ENCODE measurements at regions not wholly inside any gene's neighbourhood (a gene's known extent, or its start where the extent isn't known, plus 50 kb on each side); places are given as distances from the start of the nearest gene placed in this dataset.
"Not testable (repeated sequence)": the region's sequence is repeated elsewhere in the genome, so short reads cannot be mapped to it uniquely, and the experiment has no call there.

DNA sequence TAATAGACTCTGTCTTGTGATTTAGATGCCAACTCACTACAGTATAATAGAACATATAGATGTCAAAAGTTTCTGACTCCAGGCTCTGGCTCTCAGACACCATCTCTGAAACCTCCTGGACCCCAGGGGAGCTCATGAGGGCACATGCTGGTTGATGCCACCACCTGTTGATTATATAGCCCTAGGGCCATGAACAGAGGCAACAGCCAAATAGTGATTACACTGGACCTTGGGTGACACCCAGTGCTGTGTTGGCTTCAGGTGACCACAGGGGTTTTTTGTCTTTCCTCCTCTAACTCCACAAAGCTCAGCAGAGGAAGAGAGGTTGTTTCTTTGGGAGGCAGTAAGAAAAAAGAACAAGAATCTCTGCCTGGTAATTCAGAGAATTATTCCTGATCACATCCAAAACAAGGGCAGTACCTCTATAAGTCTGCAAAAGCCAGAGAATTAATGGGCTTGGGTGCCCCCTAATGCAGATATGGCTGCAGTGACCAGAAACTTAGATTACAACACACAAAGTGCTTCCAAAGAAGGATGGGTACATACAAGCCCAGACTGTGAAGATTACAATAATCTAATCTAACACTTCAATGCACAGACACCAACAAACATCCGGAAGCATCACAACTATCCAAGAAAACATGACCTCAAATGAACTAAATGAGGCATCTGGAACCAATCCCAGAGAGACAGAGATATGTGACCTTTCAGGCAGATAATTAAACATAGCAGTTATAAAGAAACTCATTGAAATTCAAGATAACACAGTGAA is 1920.6 kb downstream of the ARAP2 start:
- H3K27ac ChIP-seq, result no peak overlapping the region
- TF ChIP-seq EZH2 (IDR thresholded peaks at IDR 0.05; ENCODE audit: borderline replicate concordance) (no peak), EZH2phosphoT487 (IDR thresholded peaks at IDR 0.05; ENCODE audit: low read depth, severe bottlenecking, unreplicated experiment) (no peak)
- TF ChIP-seq, protein P1, sequence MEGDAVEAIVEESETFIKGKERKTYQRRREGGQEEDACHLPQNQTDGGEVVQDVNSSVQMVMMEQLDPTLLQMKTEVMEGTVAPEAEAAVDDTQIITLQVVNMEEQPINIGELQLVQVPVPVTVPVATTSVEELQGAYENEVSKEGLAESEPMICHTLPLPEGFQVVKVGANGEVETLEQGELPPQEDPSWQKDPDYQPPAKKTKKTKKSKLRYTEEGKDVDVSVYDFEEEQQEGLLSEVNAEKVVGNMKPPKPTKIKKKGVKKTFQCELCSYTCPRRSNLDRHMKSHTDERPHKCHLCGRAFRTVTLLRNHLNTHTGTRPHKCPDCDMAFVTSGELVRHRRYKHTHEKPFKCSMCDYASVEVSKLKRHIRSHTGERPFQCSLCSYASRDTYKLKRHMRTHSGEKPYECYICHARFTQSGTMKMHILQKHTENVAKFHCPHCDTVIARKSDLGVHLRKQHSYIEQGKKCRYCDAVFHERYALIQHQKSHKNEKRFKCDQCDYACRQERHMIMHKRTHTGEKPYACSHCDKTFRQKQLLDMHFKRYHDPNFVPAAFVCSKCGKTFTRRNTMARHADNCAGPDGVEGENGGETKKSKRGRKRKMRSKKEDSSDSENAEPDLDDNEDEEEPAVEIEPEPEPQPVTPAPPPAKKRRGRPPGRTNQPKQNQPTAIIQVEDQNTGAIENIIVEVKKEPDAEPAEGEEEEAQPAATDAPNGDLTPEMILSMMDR (IDR thresholded peaks at IDR 0.05; ENCODE audit: poor library complexity), result no peak
- no peaks in the 10 kb centered on the region for H3K9me2 ChIP-seq (replicated peaks; ENCODE audit: insufficient read depth)
- H4K20me1 ChIP-seq (ENCODE audit: insufficient read depth, poor library complexity, severe bottlenecking), result no peaks in the 10 kb centered on the region
- DNase-seq (ENCODE audit: low spot score), result no peak
- no peaks in the 10 kb centered on the region for H3K36me3 ChIP-seq (replicated peaks; ENCODE audit: insufficient read depth, low read depth)
- H3K4me3 ChIP-seq, result no peak overlapping the region
- no peaks in the 10 kb centered on the region for H3K4me1 ChIP-seq (ENCODE audit: insufficient read depth)
- H2AFZ ChIP-seq, result no peak overlapping the region
- H3K9me3 ChIP-seq (ENCODE audit: low read depth), result no peaks in the 10 kb centered on the region
- no peaks in the 10 kb centered on the region for H3K79me2 ChIP-seq
- no peaks in the 10 kb centered on the region for H3K27me3 ChIP-seq
- 70% methylated on average over 1 of the region's 1 CpG for WGBS (ENCODE audit: low lambda C conversion rate, missing lambda C conversion rate)
- no peak overlapping the region for H3K4me2 ChIP-seq

DNA sequence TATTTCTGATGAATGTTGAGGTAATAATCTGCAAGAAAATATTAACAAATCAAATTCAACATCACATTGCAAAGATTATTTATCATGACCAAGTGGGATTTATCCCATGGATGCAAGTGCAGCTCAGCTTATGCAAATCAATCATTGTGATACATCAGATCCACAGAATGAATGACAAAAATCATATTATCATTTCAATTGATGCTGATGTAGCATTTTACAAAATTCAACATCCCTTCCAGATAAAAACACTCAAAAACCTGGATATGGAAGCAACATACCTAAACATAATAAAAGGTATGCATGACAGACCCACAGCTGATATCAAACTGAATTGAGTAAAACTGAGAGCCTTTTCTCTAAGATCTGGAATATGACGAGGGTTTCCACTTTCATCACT is 1915.4 kb downstream of the ARAP2 start:
- WGBS (ENCODE audit: low lambda C conversion rate, missing lambda C conversion rate), result 83% methylated on average over 1 of the region's 1 CpG
- no peak for TF ChIP-seq EZH2 (IDR thresholded peaks at IDR 0.05; ENCODE audit: borderline replicate concordance)
- no peak for TF ChIP-seq EZH2phosphoT487 (IDR thresholded peaks at IDR 0.05; ENCODE audit: low read depth, severe bottlenecking, unreplicated experiment)
- TF ChIP-seq, protein P1 (IDR thresholded peaks at IDR 0.05; ENCODE audit: poor library complexity), result no peak

DNA sequence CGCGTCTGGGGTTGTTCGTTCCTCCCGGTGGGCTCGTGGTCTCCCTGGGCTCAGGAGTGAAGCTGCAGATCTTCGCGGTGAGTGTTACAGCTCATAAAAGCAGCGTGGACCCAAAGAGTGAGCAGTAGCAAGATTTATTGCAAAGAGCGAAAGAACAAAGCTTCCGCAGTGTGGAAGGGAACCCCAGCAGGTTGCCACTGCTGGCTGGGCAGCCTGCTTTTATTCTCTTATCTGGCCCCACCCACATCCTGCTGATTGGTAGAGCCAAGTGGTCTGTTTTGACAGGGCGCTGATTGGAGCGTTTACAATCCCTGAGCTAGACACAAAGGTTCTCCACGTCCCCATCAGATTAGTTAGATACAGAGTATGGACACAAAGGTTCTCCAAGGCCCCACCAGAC is 1909.2 kb downstream of the ARAP2 start:
- H4K20me1 ChIP-seq (ENCODE audit: insufficient read depth, poor library complexity, severe bottlenecking); H3K4me1 ChIP-seq (ENCODE audit: insufficient read depth); DNase-seq (ENCODE audit: low spot score); H3K4me3 ChIP-seq; H3K27me3 ChIP-seq; H3K9me2 ChIP-seq (replicated peaks; ENCODE audit: insufficient read depth); H2AFZ ChIP-seq; H3K9me3 ChIP-seq (ENCODE audit: low read depth); H3K36me3 ChIP-seq (replicated peaks; ENCODE audit: insufficient read depth, low read depth); H3K27ac ChIP-seq; H3K4me2 ChIP-seq; H3K79me2 ChIP-seq: not testable (repeated sequence)
- 91% methylated on average over 12 of the region's 13 CpGs for WGBS (ENCODE audit: low lambda C conversion rate, missing lambda C conversion rate)

More for the DNA sequence above, 1915.4 kb downstream of the ARAP2 start:
- H3K4me3 ChIP-seq, result no peak overlapping the region
- H4K20me1 ChIP-seq (ENCODE audit: insufficient read depth, poor library complexity, severe bottlenecking), result no peaks in the 10 kb centered on the region
- H3K36me3 ChIP-seq (replicated peaks; ENCODE audit: insufficient read depth, low read depth), result no peaks in the 10 kb centered on the region
- H3K27ac ChIP-seq, result no peak overlapping the region
- no peaks in the 10 kb centered on the region for H3K27me3 ChIP-seq
- no peaks in the 10 kb centered on the region for H3K4me1 ChIP-seq (ENCODE audit: insufficient read depth)
- no peak for DNase-seq (ENCODE audit: low spot score)
- H3K4me2 ChIP-seq, result no peak overlapping the region
- no peaks in the 10 kb centered on the region for H3K9me3 ChIP-seq (ENCODE audit: low read depth)
- H2AFZ ChIP-seq, result no peak overlapping the region
- H3K79me2 ChIP-seq, result no peaks in the 10 kb centered on the region
- H3K9me2 ChIP-seq (replicated peaks; ENCODE audit: insufficient read depth), result no peaks in the 10 kb centered on the region

DNA sequence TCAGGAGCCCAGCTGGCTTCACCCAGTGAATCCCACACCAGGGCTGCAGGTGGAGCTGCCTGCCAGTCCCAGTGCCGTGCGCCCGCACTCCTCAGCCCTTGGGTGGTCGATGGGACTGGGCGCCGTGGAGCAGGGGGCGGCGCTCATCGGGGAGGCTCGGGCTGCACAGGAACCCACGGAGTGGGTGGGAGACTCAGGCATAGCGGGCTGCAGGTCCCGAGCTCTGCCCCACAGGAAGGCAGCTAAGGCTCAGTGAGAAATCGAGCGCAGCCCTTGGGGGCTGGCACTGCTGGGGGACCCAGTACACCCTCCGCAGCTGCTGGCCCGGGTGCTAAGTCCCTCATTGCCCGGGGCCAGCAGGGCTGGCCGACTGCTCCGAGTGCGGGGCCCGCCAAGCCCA is 1908.8 kb downstream of the ARAP2 start:
- H3K36me3 ChIP-seq (replicated peaks; ENCODE audit: insufficient read depth, low read depth); H3K27ac ChIP-seq; H2AFZ ChIP-seq; H3K4me3 ChIP-seq; H3K4me2 ChIP-seq; H3K79me2 ChIP-seq; H3K9me3 ChIP-seq (ENCODE audit: low read depth); DNase-seq (ENCODE audit: low spot score); H4K20me1 ChIP-seq (ENCODE audit: insufficient read depth, poor library complexity, severe bottlenecking); H3K9me2 ChIP-seq (replicated peaks; ENCODE audit: insufficient read depth); H3K27me3 ChIP-seq; H3K4me1 ChIP-seq (ENCODE audit: insufficient read depth): not testable (repeated sequence)
- WGBS (ENCODE audit: low lambda C conversion rate, missing lambda C conversion rate), result 98% methylated on average over 21 of the region's 22 CpGs
